ENCODE measurements at regions not wholly inside any gene's neighbourhood (a gene's known extent, or its start where the extent isn't known, plus 50 kb on each side); places are given as distances from the start of the nearest gene placed in this dataset.
"Not testable (repeated sequence)": the region's sequence is repeated elsewhere in the genome, so short reads cannot be mapped to it uniquely, and the experiment has no call there.

DNA sequence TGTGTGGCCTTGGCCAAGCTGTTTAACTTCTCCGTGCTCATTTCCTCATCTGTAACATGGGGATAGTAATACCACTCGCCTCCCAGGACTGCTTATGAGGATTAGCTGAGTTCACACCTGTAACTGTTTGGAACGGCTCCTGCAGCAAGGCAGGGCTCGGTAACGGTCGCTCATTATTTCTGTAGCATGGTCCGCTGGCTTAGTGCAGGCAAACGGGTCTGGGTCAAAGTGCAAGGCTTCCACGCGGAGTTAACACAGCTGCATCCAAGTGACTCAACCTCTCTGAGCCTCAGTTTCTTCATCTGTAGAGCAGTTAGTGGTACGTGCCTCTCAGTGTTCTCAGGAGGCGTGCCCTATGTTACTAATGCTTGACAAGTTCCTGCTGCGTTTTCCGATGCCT, 94.3 kb upstream of the YWHAQ start:
- H3K79me1 ChIP-seq (replicated peaks; ENCODE audit: low read length, poor library complexity, severe bottlenecking): no peaks in the 10 kb centered on the region
- no peak overlapping the region for H2BK15ac ChIP-seq (ENCODE audit: low read depth, poor library complexity, severe bottlenecking)
- no peak overlapping the region for H3K27ac ChIP-seq (ENCODE audit: low read length, poor library complexity, severe bottlenecking)
- H3K4me1 ChIP-seq (ENCODE audit: control insufficient read depth, insufficient read depth, low read depth, low read length): peaks cover 3% of the 10 kb centered on the region
- no peak overlapping the region for H3K4ac ChIP-seq (ENCODE audit: low read depth in 1 of 2, low read length in 2 of 2)
- WGBS: 86% methylated on average over 14 of the region's 14 CpGs
- H3K36me3 ChIP-seq (ENCODE audit: control insufficient read depth in 1 of 2, insufficient read depth in 2 of 2, low read depth in 1 of 2, low read length in 2 of 2): no peaks in the 10 kb centered on the region
- no peak overlapping the region for H3K4me2 ChIP-seq (ENCODE audit: low read length, poor library complexity, severe bottlenecking)
- no peak overlapping the region for H4K91ac ChIP-seq (ENCODE audit: low read length)
- peaks cover under 1 to 2% of the 10 kb centered on the region in 2 experiments for H3K27me3 ChIP-seq (ENCODE audit: control insufficient read depth in 1 of 2, insufficient read depth in 1 of 2, low read length in 2 of 2)
- H3K18ac ChIP-seq (ENCODE audit: low read depth in 1 of 2, low read length in 2 of 2): no peak overlapping the region
- no peak overlapping the region for H2BK5ac ChIP-seq (ENCODE audit: low read depth, low read length, poor library complexity, severe bottlenecking)
- H2BK120ac ChIP-seq (ENCODE audit: low read depth, low read length): no peak overlapping the region
- H3K9ac ChIP-seq (ENCODE audit: low read length): no peak overlapping the region
- no peaks in the 10 kb centered on the region for H3K9me3 ChIP-seq (ENCODE audit: control insufficient read depth, low read length)
- DNase-seq: no peak
- H2AFZ ChIP-seq (ENCODE audit: low read depth, low read length): no peak overlapping the region
- H3K14ac ChIP-seq (ENCODE audit: low read length in 2 of 2): no peak overlapping the region
- no peak overlapping the region for H4K8ac ChIP-seq (ENCODE audit: low read length)
- H2AK5ac ChIP-seq (ENCODE audit: low read length, severe bottlenecking): no peak overlapping the region
- no peak overlapping the region for H3K23ac ChIP-seq (ENCODE audit: low read length in 2 of 2)
- H2BK12ac ChIP-seq (ENCODE audit: low read length in 2 of 2): no peak overlapping the region
- no peak overlapping the region for H3K4me3 ChIP-seq (ENCODE audit: insufficient read depth in 1 of 2, low read depth in 1 of 2, low read length in 2 of 2)

DNA sequence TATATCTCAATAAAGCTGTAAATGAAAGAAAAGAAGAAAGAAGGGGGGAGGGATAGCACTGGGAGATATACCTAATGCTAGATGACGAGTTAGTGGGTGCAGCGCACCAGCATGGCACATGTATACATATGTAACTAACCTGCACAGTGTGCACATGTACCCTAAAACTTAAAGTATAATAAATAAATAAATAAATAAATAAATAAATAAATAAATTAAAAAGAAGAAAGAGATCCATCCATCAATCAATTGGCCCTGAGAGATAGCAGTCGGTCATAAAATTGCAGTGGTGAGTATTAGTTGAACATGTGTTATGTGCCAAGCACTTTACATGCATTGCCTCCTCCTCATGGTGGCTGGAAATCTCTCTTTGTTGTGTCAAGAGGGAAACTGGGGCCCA, 95.2 kb upstream of the YWHAQ start:
- H4K8ac ChIP-seq (ENCODE audit: low read length); DNase-seq; H2AFZ ChIP-seq (ENCODE audit: low read depth, low read length); H2AK5ac ChIP-seq (ENCODE audit: low read length, severe bottlenecking); H3K18ac ChIP-seq (ENCODE audit: low read depth in 1 of 2, low read length in 2 of 2); H3K9me3 ChIP-seq (ENCODE audit: control insufficient read depth, low read length); H2BK120ac ChIP-seq (ENCODE audit: low read depth, low read length); H3K4me2 ChIP-seq (ENCODE audit: low read length, poor library complexity, severe bottlenecking); H3K14ac ChIP-seq (ENCODE audit: low read length in 2 of 2); H3K4me3 ChIP-seq (ENCODE audit: insufficient read depth in 1 of 2, low read depth in 1 of 2, low read length in 2 of 2); H3K36me3 ChIP-seq (ENCODE audit: control insufficient read depth in 1 of 2, insufficient read depth in 2 of 2, low read depth in 1 of 2, low read length in 2 of 2); H3K4me1 ChIP-seq (ENCODE audit: control insufficient read depth, insufficient read depth, low read depth, low read length); H3K23ac ChIP-seq (ENCODE audit: low read length in 2 of 2); H2BK15ac ChIP-seq (ENCODE audit: low read depth, poor library complexity, severe bottlenecking); H3K9ac ChIP-seq (ENCODE audit: low read length); H3K79me1 ChIP-seq (replicated peaks; ENCODE audit: low read length, poor library complexity, severe bottlenecking); H4K91ac ChIP-seq (ENCODE audit: low read length); H2BK12ac ChIP-seq (ENCODE audit: low read length in 2 of 2); H3K27me3 ChIP-seq (ENCODE audit: control insufficient read depth in 1 of 2, insufficient read depth in 1 of 2, low read length in 2 of 2); H2BK5ac ChIP-seq (ENCODE audit: low read depth, low read length, poor library complexity, severe bottlenecking); H3K27ac ChIP-seq (ENCODE audit: low read length, poor library complexity, severe bottlenecking); H3K4ac ChIP-seq (ENCODE audit: low read depth in 1 of 2, low read length in 2 of 2): not testable (repeated sequence)
- WGBS: 100% methylated on average over 1 of the region's 3 CpGs

DNA sequence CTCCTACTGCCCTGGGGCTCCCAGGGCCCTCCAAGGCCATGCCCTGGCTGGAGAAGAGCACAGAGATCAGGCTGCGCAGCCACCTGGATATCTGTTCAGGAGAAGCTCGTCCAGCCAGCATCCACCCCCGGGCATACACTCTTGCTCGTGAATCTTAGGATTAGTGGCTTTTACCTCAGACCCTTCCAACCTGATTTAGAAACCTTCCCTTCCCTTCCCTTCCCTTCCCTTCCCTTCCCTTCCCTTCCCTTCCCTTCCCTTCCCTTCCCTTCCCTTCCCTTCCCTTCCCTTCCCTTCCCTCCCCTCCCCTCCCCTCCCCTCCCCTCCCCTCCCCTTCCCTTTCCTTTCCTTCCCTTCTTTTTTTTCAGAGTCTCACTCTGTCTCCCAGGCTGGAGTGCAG, 99.7 kb upstream of the YWHAQ start:
- not testable (repeated sequence) for DNase-seq; H3K27ac ChIP-seq (ENCODE audit: low read length, poor library complexity, severe bottlenecking); H2AFZ ChIP-seq (ENCODE audit: low read depth, low read length); H3K9ac ChIP-seq (ENCODE audit: low read length); H3K4ac ChIP-seq (ENCODE audit: low read depth in 1 of 2, low read length in 2 of 2); H3K14ac ChIP-seq (ENCODE audit: low read length in 2 of 2); H3K36me3 ChIP-seq (ENCODE audit: control insufficient read depth in 1 of 2, insufficient read depth in 2 of 2, low read depth in 1 of 2, low read length in 2 of 2); H3K4me2 ChIP-seq (ENCODE audit: low read length, poor library complexity, severe bottlenecking); H3K23ac ChIP-seq (ENCODE audit: low read length in 2 of 2); H3K4me3 ChIP-seq (ENCODE audit: insufficient read depth in 1 of 2, low read depth in 1 of 2, low read length in 2 of 2); H4K91ac ChIP-seq (ENCODE audit: low read length); H2BK12ac ChIP-seq (ENCODE audit: low read length in 2 of 2); H3K18ac ChIP-seq (ENCODE audit: low read depth in 1 of 2, low read length in 2 of 2); H3K79me1 ChIP-seq (replicated peaks; ENCODE audit: low read length, poor library complexity, severe bottlenecking); H2BK120ac ChIP-seq (ENCODE audit: low read depth, low read length); H4K8ac ChIP-seq (ENCODE audit: low read length); H2BK15ac ChIP-seq (ENCODE audit: low read depth, poor library complexity, severe bottlenecking); H3K27me3 ChIP-seq (ENCODE audit: control insufficient read depth in 1 of 2, insufficient read depth in 1 of 2, low read length in 2 of 2); H2AK5ac ChIP-seq (ENCODE audit: low read length, severe bottlenecking); H3K4me1 ChIP-seq (ENCODE audit: control insufficient read depth, insufficient read depth, low read depth, low read length); H2BK5ac ChIP-seq (ENCODE audit: low read depth, low read length, poor library complexity, severe bottlenecking)
- peaks cover 14% of the 10 kb centered on the region for H3K9me3 ChIP-seq (ENCODE audit: control insufficient read depth, low read length)
- WGBS: 95% methylated on average over 4 of the region's 4 CpGs

DNA sequence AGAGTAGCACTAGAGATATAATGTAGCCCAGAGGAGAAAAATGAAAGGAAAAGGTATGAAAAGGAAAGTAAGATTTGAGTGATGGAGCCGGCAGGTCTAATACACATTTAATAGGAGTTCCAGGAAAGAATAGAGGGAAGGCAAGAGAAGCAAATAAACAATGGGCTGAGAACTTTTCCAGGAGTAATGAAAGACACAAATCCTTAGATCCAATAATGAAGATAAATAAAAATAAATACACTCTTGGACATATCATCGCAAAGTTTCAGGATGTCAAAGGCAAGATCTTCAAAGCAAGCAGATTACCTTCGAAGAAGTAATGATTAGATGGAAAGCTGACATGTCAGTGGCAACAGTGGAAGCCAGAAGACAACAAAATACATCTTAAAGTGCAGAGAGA, 102.0 kb upstream of the YWHAQ start:
- H3K14ac ChIP-seq (ENCODE audit: low read length in 2 of 2): no peak overlapping the region
- peaks cover 24% of the 10 kb centered on the region for H3K9me3 ChIP-seq (ENCODE audit: control insufficient read depth, low read length)
- H2BK120ac ChIP-seq (ENCODE audit: low read depth, low read length): no peak overlapping the region
- WGBS: 95% methylated on average over 3 of the region's 3 CpGs
- no peak overlapping the region for H3K9ac ChIP-seq (ENCODE audit: low read length)
- H4K91ac ChIP-seq (ENCODE audit: low read length): no peak overlapping the region
- H3K36me3 ChIP-seq (ENCODE audit: control insufficient read depth in 1 of 2, insufficient read depth in 2 of 2, low read depth in 1 of 2, low read length in 2 of 2): no peaks in the 10 kb centered on the region
- H3K27me3 ChIP-seq (ENCODE audit: control insufficient read depth in 1 of 2, insufficient read depth in 1 of 2, low read length in 2 of 2): peaks cover 0 to 7% of the 10 kb centered on the region in 2 experiments
- H3K27ac ChIP-seq (ENCODE audit: low read length, poor library complexity, severe bottlenecking): no peak overlapping the region
- DNase-seq: no peak
- H2AFZ ChIP-seq (ENCODE audit: low read depth, low read length): no peak overlapping the region
- no peak overlapping the region for H2BK12ac ChIP-seq (ENCODE audit: low read length in 2 of 2)
- H3K4me1 ChIP-seq (ENCODE audit: control insufficient read depth, insufficient read depth, low read depth, low read length): no peaks in the 10 kb centered on the region
- no peak overlapping the region for H2AK5ac ChIP-seq (ENCODE audit: low read length, severe bottlenecking)
- no peak overlapping the region for H3K4me2 ChIP-seq (ENCODE audit: low read length, poor library complexity, severe bottlenecking)
- H3K4me3 ChIP-seq (ENCODE audit: insufficient read depth in 1 of 2, low read depth in 1 of 2, low read length in 2 of 2): no peak overlapping the region
- H3K79me1 ChIP-seq (replicated peaks; ENCODE audit: low read length, poor library complexity, severe bottlenecking): no peaks in the 10 kb centered on the region
- no peak overlapping the region for H3K18ac ChIP-seq (ENCODE audit: low read depth in 1 of 2, low read length in 2 of 2)
- no peak overlapping the region for H2BK5ac ChIP-seq (ENCODE audit: low read depth, low read length, poor library complexity, severe bottlenecking)
- H2BK15ac ChIP-seq (ENCODE audit: low read depth, poor library complexity, severe bottlenecking): no peak overlapping the region
- no peak overlapping the region for H3K4ac ChIP-seq (ENCODE audit: low read depth in 1 of 2, low read length in 2 of 2)
- H3K23ac ChIP-seq (ENCODE audit: low read length in 2 of 2): no peak overlapping the region
- H4K8ac ChIP-seq (ENCODE audit: low read length): no peak overlapping the region
